Hematopoietic multipotent progenitor cell (in vitro differentiated cells): ENCODE measurements at regions not wholly inside any gene's neighbourhood (a gene's known extent, or its start where the extent isn't known, plus 50 kb on each side); places are given as distances from the start of the nearest gene placed in this dataset.
A peak's percentile ranks its signal among the peaks of the same experiment; 100 is the strongest.

Source experiments
- DNase-seq, 3 donors: peaks; one replicate each; pipeline ENCODE4 v3.0.0-alpha.2; 2011 to 2015; ENCODE audit warnings: low read depth in 2 of 3, low spot score in 2 of 3

GRCh38 chr16:79653373-79653891 lies 52.9 kb upstream of the MAF start:
- DNase-seq = peak in 1 of 3 donors; percentile 61

- DNase-seq = no peak
Measured at GRCh38 chr16:79651363-79651762, 50.8 kb upstream of the MAF start.
